NCI-H1105 treated with DMSO at 0.1 percent for 48 hours (cell line): ENCODE measurements at regions not wholly inside any gene's neighbourhood (a gene's known extent, or its start where the extent isn't known, plus 50 kb on each side); places are given as distances from the start of the nearest gene placed in this dataset.

ENCODE experiments used
- DNase-seq: peaks from one replicate; lab custom pipeline; 2025; lab: John Stamatoyannopoulos, UW

DNA sequence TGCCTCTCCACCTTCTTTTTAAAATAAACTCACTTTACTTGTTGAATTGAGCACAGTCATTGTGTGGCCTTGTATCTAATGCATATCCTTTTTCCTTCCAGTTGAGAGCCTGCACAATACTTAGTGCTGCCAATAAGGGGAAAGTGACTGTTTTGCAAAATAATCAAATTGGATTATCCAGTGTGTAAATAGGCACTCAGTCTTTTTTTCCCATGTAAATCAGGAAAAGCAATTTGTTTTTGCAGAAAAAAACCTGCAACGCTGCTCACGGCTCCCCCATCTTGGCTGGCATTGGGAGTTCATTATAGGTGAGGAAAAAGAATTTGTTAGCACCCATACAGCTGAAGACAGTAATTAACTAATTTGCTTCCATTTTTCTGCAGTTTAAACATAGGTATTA lies 299.9 kb downstream of the CSNK1G3 start:
- no peak for DNase-seq

DNA sequence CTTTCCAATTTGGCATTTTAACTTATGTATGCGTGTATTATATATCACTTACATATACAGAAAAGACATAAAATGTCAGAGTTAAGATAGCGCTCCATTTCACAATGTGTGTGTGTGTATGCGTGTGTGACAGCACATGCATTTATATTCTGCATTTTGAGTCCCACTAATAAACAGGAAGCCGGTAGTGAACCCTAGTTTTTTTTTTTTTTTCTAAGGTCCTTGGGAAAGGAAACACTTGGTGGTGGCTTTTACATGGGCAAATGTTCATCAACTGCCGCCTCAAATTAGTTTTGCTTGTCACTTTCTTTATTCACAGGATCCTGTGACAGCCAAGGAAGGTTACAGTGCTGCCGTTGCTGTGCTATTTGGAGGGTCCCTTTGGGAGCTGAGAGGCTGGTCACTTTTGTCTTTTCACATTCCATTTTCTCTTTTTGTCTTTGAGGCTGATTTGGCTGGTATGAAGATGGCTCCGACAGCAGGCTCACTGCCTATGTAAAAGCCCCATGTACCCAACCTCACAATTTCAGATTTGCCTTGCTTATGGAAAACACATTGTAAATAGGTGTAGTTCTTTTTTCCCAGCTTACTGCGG lies 298.9 kb downstream of the CSNK1G3 start:
- DNase-seq, result no peak

DNA sequence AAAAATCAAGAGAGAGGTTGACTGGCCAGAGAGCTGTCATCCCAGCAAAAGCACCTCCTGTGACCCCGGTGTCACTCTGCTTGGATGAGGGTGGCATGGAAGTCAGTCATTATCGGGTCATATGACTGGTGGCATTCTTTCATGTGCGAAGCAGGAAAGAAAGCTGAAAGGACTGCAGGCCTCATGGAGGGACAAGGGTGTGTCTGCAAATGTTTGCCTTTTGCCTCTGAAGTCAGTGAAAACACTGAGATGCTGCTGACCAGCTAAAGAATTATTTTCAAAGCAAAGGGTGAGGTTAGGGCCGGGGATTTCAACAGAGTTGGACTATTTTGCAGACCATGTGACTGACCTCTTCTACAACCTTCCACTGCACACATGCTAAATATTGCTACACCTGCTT lies 298.3 kb downstream of the CSNK1G3 start:
- peak; percentile 69 for DNase-seq

DNA sequence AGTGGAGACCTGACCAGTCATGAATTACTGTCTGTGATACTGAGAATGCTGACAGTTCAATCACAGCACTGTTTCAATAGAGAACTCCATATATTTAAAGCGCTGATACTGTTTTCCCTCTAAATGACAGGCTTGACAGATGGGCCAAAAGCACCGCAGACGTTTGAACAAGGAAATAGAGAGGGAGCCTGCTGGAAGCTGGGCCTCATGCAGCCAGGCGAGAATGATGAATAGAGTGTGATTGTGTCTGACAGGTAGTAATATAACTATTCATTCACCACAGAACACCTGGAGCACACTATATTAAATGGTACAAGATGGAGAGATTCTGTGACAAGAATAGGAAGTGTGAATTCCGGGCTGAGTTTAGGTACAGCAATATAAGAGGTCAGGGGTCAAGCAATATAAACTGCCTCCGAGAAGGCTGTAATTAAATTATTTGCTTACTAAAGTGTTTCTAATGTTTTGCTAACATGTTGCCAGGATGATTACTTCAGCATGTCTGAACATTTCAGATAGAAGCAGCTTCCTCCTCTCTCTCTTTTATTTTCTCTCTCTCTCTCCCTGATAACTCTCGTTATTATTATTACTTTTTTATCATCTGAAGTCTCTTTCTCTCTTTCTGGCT lies 297.7 kb downstream of the CSNK1G3 start:
- DNase-seq, result peak; percentile 92

DNA sequence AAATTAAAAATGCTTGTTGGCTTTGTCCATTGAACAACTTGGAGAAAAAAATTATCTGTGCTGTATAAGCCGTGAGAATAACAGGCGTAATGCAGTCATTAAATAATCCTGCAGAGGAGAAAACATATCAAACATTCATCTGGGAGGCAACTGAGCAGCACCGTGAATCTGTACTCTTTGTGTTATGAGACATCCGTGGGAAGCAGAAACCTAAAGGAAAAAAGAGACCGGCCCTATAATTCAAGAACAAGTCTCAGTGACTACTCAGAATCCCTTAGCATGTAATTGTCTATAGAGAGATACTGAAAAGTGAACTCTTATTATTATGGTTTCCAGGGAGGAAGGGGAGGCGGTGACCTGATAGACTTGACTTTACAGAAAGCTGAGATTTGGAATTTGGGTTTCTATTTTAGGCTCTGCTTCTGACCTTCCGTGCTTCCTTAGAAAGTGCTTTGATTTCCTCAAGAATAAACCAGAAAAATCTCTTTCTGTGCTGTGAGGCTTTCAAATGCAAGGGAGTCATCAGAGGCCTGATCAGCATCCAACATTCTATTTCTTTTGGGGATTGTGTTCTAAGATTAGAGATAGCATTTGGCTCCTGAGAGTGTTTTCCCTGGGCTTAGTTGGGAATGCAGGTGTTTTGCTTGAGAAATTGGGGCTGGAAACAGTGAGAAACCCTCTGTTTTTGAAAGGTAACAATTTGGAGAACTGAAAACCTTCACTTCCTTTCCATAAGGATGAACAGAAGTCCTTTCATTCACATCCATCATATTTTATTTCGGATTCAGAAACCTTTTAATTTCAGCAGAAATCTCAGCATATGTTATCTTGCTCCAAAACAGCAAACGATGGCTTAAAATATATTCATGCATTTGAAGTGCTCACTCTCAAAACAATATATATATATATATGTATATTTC lies 296.7 kb downstream of the CSNK1G3 start:
- DNase-seq, result no peak

DNA sequence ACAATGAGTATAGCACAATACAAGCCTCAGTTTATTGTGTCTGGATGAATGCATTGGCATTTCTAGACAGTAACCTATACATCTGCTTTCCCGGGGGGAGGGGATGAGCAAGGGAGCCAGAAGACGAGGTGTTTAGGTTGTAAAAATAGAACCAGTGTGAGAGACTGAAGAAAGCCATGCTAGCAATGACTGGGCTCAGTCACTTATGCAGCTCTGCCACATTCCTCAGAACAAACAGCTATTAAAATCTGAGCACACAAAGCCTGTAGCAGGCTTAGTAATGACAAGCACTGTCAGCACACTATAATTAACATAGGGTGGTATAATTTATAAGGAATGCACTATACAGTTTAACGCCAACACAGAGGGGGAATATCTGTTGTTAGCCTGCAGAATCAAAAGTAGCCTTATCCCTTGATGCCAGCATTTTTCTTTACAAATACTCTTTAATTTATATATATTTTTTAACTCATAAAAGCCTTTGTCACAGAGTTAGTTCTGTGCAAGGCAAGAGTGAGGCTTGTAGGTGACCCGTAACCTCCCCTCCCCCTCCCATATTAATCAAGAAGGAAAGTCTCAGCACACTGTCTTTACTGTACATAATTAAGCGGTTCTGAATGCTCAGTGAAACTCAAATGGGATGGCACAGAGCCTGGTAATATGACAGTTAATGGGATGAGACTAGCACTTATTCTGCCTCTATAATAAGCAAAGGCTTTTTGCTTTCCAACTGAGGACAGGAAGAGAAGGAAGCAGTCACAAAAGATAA lies 295.4 kb downstream of the CSNK1G3 start:
- peak; percentile 62 for DNase-seq

DNA sequence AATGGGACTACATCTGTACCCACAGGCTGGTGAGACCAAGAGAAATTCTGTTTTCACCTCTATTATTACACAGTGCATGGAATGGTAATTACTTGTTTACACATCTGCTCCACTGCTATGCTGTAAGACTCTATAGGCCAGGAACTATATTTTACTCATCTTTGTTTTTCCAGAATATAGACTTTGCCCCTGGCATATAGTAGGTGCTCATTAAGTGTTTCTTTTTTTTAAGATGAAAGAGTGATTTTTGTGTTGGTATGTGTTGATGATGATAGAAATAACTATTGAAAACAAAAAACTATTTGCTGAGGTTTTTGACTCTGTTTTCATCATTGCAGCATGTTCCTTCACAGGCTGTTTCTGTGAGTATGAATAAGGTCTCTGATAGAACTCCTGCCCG lies 294.7 kb downstream of the CSNK1G3 start:
- no peak for DNase-seq

DNA sequence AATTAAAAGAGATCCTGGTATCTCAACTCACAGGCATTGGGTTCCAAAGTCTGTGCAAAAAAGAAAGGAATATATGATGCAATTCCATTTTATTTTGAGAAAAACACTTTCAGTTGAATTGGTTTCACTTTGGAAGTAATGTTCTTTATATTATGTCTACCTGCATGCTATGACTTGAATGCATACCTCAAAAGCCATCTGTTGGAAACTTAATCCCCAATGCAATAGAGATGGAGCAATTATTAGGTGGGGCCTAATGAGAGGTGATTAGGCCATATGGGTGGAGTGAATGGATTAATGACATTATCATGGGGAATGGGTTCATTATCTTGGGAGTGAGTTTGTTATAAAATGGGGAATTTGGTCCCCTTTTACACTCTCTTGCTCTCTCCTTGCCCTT lies 293.3 kb downstream of the CSNK1G3 start:
- peak; percentile 7 for DNase-seq

DNA sequence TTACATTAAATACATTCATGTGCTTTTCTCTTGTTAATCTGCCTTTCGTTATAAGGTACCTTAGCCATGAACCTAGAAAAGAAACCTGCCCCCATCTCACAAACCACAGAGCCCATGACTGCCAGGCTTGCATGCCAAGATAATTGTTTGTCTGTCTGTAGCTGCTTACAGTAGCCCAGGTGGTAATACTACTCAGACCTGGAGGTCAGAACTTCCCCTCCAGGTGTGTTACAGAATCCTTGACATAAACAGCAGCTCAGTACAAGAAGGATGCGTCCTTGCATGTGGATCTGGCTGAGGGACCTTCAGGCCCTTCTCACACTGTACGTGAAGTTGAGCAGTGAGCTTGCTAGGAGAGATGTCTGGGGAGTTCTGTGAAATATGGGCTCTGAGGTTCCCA lies 291.4 kb downstream of the CSNK1G3 start:
- DNase-seq, result no peak

DNA sequence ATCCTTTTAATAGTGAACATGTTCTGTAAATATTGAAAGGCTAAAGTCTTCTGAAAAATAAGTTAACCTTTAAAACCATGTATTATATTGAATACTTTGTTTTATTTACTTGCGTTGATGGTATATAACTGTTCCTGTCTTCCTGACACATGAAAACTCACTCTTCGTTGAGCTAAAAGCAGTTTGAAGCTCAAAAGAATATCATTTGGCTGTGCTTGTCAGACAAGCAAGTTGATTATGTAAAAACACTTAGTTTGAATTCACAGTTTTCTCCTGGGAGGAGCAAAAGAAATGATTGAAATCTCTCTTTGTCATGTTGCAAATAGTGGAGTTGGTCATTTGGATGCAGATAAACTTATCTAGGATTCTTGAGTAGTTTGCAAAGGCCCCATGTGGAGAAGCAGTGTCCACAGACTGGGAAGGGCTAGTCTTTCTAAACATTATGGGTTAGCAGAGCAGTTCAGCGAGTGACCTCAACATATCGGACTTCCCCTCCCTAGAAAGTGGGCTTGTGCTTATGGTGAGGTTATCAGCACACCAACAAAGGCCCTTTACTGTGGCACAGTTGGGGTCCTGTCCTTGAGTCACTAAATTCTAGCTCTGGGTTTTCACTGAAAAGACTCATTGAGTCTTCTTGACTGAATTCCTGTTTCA lies 290.4 kb downstream of the CSNK1G3 start:
- DNase-seq, result no peak

DNA sequence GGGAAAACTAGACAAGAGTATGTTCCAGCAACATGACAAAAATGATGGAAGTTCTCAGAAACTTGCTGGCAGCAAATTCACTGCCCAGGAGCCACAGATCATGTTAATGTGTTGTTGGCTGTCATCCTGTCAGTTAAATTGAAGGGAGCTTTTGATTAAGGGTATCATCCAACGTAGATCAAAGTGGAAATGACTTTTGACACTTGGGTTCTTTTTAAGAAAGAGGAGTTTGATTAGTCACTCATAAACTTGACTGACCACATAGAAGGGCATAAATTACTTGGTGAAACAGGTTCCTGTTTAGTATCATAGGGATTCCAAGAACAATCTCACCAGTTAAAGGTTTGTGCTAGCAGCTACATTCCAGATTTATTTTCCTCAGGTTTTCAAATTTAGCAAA lies 288.7 kb downstream of the CSNK1G3 start:
- no peak for DNase-seq

DNA sequence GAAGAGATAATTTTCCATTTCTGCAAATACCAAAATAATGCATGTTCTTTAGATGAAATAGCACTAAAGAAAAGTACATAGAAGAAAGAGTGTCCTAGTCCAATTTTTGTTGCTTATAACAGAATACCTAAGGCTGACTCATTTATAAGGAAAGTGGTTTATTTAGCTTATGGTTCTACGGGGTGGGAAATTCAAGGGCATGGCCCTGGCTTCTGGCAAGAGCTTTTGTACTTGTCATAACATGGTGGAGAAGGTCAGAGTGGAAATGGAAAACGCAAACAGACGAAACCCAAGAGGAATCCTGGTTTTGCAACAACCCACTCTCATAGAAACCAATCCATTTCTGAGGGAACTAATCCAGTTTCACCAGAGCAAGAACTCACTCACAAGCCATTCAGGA lies 283.7 kb downstream of the CSNK1G3 start:
- DNase-seq, result no peak

DNA sequence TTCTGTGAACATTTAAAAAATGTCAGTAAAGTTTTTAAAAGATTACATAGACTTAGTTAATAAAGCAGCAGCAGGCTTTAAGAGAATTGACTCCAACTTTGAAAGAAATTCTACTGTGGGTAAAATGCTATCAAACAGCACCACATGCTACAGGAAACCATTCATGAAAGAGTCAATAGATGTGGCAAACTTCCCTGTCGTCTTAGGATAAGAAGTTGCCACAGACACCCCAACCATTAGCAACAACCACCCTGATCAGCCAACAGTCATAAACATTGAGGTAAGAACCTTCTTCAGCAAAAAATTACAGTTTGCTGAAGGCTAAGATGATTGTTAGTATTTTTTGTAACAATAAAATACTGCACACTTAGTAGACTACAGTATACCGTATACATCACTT lies 278.2 kb downstream of the CSNK1G3 start:
- DNase-seq, result no peak

DNA sequence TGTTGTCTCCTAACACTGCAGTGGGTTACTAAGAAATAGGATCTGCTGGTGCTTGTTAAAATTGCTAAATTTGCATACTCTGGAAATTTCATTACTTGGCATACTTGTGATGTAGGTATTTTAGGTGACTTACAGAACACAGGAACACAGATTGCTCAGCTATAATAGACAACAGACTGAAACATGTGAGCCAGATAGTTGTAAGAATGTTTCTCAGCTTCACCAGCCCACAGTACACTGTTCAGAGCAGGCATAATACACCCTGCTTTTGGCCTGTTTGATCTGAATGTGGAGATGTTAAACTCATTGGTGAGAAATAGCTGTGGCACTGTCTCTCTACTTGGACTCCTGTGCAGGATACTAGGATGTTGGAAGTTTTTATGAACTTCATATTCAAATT lies 275.7 kb downstream of the CSNK1G3 start:
- DNase-seq, result no peak

DNA sequence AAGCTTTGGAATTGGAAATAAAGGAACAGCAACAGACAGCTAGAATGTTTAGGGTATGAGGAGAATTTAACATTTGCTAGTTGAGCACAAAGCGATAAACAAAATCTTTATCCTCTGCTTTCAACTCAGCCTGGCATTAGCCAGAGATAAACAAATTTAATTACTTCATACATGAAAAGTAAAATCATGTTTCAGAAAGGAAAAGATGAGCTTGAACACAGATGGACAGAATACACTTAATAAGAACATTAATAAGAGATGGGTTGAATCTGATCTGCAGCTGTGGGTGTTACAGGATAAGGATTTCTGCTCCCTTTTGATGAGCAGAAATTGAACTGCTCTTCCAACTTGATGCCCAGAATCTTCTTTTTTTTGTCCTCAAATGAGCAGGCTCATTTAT lies 275.2 kb downstream of the CSNK1G3 start:
- DNase-seq, result no peak

DNA sequence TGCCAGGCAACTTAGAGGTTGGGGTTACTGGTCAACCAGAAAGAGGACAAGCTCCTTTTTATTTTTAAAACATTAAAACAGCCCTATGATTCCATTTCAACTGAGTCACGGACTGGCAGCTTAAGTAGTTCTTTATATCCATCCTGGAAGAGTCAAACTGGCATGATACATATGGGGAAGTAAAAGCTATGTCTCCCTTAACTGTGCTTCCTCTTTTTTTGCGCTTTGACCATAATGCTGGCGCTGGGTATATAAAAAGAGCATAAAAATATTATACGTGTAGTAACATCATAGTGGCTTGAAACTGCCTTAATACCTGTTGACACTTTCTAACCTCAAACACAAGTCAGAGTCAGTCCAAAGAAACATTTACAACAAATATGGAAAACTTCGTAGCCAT lies 274.4 kb downstream of the CSNK1G3 start:
- no peak for DNase-seq

DNA sequence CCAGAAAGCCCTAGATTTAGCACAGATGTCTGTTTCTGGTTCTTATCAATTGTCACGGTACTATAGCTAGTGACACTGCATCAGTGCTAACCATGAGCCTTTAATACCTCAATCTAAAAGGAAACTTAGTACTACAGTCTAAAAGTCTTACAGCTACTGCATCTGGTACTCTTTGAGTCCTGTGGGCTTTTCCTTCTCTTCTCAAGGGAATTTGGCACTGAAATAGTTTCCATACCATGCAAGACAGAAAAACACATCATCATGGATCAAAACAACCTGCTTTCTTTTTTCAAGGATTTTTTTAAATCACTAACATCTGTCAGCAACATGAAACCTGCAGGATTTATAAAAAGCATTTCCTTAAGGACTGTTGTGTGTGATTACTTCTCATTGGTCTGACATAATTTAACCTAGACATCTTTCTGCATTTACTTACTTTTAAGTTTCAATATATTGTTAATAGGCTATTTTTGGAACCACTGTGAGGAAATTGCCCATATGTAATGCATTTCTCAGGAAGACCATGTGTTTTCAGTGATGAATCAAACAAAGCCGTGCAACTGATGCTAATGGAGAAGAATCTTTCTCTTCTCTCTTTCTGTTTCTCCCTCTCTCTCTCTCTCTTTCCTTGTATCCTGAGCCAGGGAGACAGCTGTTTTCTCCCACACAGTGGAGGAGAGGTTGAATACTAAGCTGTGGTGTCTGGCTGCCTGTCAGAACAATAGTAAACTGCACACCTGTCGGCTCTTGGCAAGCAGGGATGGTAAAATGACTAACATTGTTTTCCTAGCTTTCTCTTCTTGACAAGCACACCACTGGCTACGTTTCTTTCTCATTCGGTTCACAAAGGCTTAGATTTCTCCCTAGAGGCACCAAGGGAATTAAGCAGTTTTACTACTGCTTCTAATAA lies 273.4 kb downstream of the CSNK1G3 start:
- peak; percentile 89 for DNase-seq

DNA sequence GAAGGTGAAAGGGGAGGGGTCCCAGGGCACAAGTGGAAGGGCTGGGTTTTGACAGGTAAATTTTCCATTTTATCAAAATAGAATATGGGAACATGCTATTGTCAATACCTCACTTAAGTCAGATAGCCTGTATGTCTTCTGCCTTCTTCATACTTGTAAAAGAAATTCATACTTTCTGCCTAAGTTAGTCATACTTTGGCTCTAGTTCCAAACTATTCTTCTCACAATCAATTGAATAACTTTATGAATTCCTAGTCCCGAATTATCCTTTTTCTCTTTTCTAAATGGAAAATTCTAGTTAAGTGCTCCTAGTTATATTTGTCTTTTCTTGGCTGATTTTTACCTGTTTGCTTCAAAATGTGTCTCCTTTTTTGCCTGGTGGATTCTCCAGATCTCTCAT lies 271.4 kb downstream of the CSNK1G3 start:
- DNase-seq, result no peak

DNA sequence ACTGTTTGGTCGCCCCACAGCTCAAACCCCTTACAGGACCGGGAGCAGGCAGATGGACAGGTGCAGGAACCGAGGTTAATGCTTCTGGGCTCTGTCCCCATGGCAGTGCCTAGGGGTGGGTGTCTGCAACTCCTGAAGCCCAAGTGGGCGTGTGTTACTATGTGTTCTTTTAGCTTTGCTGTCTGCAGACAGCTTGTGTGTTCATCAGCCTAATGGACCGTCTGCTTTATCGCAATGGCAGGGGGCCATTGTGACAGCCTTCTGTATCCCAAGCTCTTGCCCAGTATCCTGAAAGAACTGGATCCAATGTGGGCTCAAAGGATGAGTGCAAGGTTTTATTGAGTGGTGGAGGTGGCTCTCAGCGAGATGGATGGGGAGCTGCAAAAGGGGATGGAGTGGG lies 266.7 kb downstream of the CSNK1G3 start:
- no peak for DNase-seq

DNA sequence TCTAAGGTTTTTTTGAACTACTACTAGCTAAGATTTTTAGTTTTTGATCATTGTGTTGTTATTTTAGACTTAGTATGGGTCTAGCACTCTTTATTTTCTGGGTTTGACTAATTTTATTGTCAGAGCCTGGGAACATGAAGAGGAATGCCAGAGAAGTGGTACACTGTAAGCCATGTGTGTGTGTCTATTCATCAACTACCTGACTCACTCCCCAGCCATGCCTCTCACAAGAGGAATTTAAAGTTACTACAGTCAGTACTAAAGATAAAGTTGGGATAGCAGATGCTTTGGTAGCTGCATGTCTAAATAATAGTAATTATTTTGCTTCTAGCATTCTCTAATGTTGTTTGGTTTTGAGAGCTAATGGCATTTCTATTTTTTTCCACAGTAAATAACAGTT lies 264.8 kb downstream of the CSNK1G3 start:
- DNase-seq, result no peak

DNA sequence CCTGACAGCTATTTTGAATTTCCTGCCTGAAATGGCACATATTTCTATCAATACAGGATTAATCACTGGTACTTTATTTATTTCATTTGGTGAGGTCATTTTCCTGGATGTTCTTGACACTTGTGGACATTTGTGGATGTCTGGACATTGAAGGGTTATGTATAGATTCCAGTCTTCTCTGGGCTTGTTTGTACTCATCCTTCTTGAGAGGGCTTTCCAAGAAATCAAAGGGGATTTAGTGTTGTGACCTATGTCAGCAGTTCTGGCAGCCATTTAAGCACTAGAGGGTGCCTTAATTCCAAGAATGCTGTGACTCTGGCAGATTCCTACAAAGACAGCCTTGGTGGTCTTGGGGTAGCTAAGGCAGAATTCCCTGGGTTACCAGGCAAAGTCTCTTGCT lies 259.7 kb downstream of the CSNK1G3 start:
- no peak for DNase-seq
